ENCODE measurements at regions not wholly inside any gene's neighbourhood (a gene's known extent, or its start where the extent isn't known, plus 50 kb on each side); places are given as distances from the start of the nearest gene placed in this dataset.

DNA sequence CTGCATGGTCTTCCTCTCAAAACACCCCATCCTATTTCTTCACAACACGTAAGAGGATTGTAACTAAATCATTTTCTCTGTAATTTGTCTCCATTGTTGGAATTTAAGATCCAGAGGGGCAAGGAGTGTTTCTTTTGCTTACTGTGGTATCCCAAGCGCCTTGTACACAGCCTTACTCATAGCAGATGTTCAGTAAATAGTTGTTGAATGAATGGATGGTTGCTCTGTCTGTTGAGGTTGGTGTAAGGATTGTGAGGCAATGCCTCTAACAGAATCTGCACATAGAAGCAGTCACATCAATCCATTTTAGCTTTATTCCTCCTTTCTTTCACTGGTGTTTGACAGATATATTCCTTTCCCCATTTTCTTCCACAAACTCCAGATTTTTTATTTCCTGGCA is 90.1 kb downstream of the ZNF365 start:
- TF ChIP-seq, protein P1, sequence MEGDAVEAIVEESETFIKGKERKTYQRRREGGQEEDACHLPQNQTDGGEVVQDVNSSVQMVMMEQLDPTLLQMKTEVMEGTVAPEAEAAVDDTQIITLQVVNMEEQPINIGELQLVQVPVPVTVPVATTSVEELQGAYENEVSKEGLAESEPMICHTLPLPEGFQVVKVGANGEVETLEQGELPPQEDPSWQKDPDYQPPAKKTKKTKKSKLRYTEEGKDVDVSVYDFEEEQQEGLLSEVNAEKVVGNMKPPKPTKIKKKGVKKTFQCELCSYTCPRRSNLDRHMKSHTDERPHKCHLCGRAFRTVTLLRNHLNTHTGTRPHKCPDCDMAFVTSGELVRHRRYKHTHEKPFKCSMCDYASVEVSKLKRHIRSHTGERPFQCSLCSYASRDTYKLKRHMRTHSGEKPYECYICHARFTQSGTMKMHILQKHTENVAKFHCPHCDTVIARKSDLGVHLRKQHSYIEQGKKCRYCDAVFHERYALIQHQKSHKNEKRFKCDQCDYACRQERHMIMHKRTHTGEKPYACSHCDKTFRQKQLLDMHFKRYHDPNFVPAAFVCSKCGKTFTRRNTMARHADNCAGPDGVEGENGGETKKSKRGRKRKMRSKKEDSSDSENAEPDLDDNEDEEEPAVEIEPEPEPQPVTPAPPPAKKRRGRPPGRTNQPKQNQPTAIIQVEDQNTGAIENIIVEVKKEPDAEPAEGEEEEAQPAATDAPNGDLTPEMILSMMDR (IDR thresholded peaks at IDR 0.05), result no peak
- TF ChIP-seq EZH2 (IDR thresholded peaks at IDR 0.05) (no peak), EZH2phosphoT487 (IDR thresholded peaks at IDR 0.05) (no peak)

All from neural progenitor cell (in vitro differentiated cells).